HepG2 (cell line): ENCODE measurements at regions not wholly inside any gene's neighbourhood (a gene's known extent, or its start where the extent isn't known, plus 50 kb on each side); places are given as distances from the start of the nearest gene placed in this dataset.

Source experiments
- ATAC-seq: fragments of 200-7000 bp; cut with Tn5 transposase; 3 replicates; pipeline ENCODE4 v1.9.1; 2020; ENCODE audit warnings: mild to moderate bottlenecking, moderate library complexity
- BruUV-seq: library from RNA; stranded (reverse); fragments of 400-500 nt; replicated peaks from 2 replicates; lab custom pipeline; 2021; lab: Mats Ljungman, UMichigan
- CTCF ChIA-PET: fragments of 300-600 bp; formaldehyde crosslinking; extraction: SDS; loops from one replicate; lab custom pipeline; 2021; ENCODE audit warnings: low total read pairs, inconsistent platforms, low intra/inter-chr PET ratio; lab: Yijun Ruan, JAX
- POLR2A ChIA-PET: fragments of 350-600 bp; sonication (Branson Sonifier 250); formaldehyde crosslinking; loops from one replicate; lab custom pipeline; 2020; ENCODE audit warnings: antibody characterized with exemption, inconsistent platforms; lab: Yijun Ruan, JAX
- DNase-seq: peaks from one replicate; pipeline ENCODE4 v3.0.0-alpha.2; 2015; ENCODE audit warnings: low spot score
- FAIRE-seq: peaks from 3 replicates; lab custom pipeline; 2011; peaks lifted over from hg19 to GRCh38; lab: Jason Lieb, UNC
- H2AFZ ChIP-seq: one replicate; pipeline ENCODE4 v1.6.1; 2011; ENCODE audit warnings: low read length, inconsistent platforms
- H3K27ac ChIP-seq: fragments of 300-600 bp; 3 replicates; pipeline ENCODE4 v1.8.0; 2011; ENCODE audit warnings: mixed run types, mild to moderate bottlenecking, mixed read lengths, low read length, inconsistent platforms; ENCODE audit not compliant: insufficient read depth; ENCODE audit errors: extremely low read length
- H3K27me3 ChIP-seq, 2 experiments: fragments of 200-600 bp in 1 of 2; 2 replicates in 1 of 2; 3 replicates in 1 of 2; pipeline versions ENCODE4 v1.6.0 to v1.8.0; 2011; ENCODE audit warnings: low read length in 2 of 2, mild to moderate bottlenecking in 2 of 2, moderate library complexity in 2 of 2, inconsistent platforms in 1 of 2; ENCODE audit not compliant: insufficient read depth in 2 of 2, control insufficient read depth in 1 of 2
- H3K36me3 ChIP-seq, 2 experiments: fragments of 200-600 bp in 1 of 2; replicated peaks in 1 of 2; 2 replicates in 1 of 2; 3 replicates in 1 of 2; pipeline versions ENCODE4 v1.5.1 to v1.8.0; 2011; ENCODE audit warnings: low read length in 2 of 2, inconsistent platforms in 1 of 2; ENCODE audit not compliant: insufficient read depth in 2 of 2, control insufficient read depth in 1 of 2
- H3K4me1 ChIP-seq: 2 replicates; pipeline ENCODE4 v1.5.1; 2012; ENCODE audit warnings: low read length, inconsistent platforms; ENCODE audit not compliant: insufficient read depth
- H3K4me2 ChIP-seq: 2 replicates; pipeline ENCODE4 v1.6.0; 2011; ENCODE audit warnings: low read depth, low read length, inconsistent platforms
- H3K4me3 ChIP-seq, 3 experiments: fragments of 200-600 bp in 1 of 3; sonication (generic), shearing (Covaris generic) in 1 of 3; replicated peaks in 1 of 3; 2 replicates each; pipeline ENCODE4 v1.5.1; 2011 to 2016; ENCODE audit warnings: low read length in 3 of 3, inconsistent platforms in 2 of 3, low read depth in 2 of 3, mild to moderate bottlenecking in 2 of 3, control low read depth in 1 of 3, mixed read lengths in 1 of 3; ENCODE audit not compliant: insufficient read depth in 1 of 3
- H3K79me2 ChIP-seq: one replicate; pipeline ENCODE4 v1.6.1; 2011; ENCODE audit warnings: low read length, inconsistent platforms; ENCODE audit not compliant: insufficient read depth
- H3K9ac ChIP-seq: 2 replicates; pipeline ENCODE4 v1.6.0; 2011; ENCODE audit warnings: mild to moderate bottlenecking, low read depth, low read length, inconsistent platforms; ENCODE audit not compliant: insufficient read depth
- H3K9me3 ChIP-seq: 2 replicates; pipeline ENCODE4 v1.5.1; 2012; ENCODE audit warnings: mild to moderate bottlenecking, low read length
- H4K20me1 ChIP-seq: 2 replicates; pipeline ENCODE4 v1.6.0; 2011; ENCODE audit warnings: inconsistent platforms, mild to moderate bottlenecking, low read length, moderate library complexity; ENCODE audit not compliant: insufficient read depth
- CEBPB ChIP-seq: IDR thresholded peaks from 2 replicates; pipeline ENCODE4 v1.6.1; 2011; ENCODE audit warnings: low read depth, low read length, improper control_type of control experiment, borderline replicate concordance
- ETV5 ChIP-seq: IDR thresholded peaks from 2 replicates; pipeline ENCODE4 v1.6.1; 2018; ENCODE audit warnings: missing biosample characterization, missing genetic modification reagents, inconsistent platforms, borderline replicate concordance
- JARID2 ChIP-seq: sonication (generic); formaldehyde crosslinking; IDR thresholded peaks from 2 replicates; pipeline ENCODE4 v1.8.1; 2023; ENCODE audit warnings: missing genetic modification reagents, inconsistent platforms; ENCODE audit not compliant: insufficient replicate concordance
- NFE2L2 ChIP-seq: fragments of 150-350 bp; IDR thresholded peaks from 2 replicates; pipeline ENCODE4 v1.6.1; 2014; ENCODE audit warnings: low read length
- WGBS: methylation state at CpG from one replicate; pipeline ENCODE4 v1.1.6; 2017; ENCODE audit warnings: low lambda C conversion rate; 5-methylcytosine and 5-hydroxymethylcytosine counted together
- in situ Hi-C: cut with HindIII; loops from 2 replicates; pipeline ENCODE4 v1.10.0; 2017; ENCODE audit warnings: low pct_unique_long_range_greater_than_20kb; ENCODE audit not compliant: extremely low pct_ligation_motif_present
- intact Hi-C: fragments of 100-400 bp; cut with micrococcal nuclease; formaldehyde crosslinking; loops from one replicate; pipeline ENCODE4 v1.10.0; 2022; ENCODE audit not compliant: unreplicated experiment

DNA sequence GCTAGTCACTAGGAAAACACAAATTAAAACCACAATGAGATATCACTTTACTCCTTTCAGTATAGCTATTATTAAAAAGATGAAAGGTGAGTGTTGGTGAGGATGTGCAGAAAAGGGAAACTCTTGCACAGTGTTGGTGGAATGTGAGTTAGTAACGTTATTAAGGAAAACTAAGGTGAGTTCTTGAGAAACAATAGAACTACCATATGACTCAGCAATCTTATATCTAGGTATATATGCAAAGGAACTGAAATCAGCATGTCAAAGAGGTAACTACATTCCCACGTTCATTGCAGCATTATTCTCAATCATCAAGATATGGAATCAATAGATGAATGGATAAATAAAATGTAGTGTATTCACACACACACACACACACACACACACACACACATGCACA lies 117.3 kb upstream of the HNMT start:
- intact Hi-C loops, result no loop called here

DNA sequence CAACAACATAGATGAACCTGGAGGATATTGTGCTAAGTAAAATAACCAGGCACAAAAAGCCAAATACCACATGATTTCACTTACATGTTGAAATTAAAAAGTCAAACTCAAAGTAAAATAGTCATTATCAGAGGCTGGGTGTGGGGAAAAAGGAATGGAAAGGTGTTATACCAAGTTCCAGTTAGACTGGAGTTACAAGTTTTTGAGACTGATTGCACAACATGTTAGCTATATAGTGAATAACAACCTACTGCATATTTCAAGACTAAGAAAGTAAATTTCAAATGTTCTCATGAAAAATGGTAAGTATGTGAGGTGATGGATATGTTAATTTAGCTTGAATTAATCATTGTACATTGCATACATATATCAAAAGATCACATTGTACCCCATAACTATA lies 116.8 kb upstream of the HNMT start:
- Histone ChIP-seq H3K4me2 (no peak overlapping the region), H3K36me3 (no peaks in the 10 kb centered on the region), H2AFZ (no peak overlapping the region), H3K79me2 (no peaks in the 10 kb centered on the region), H4K20me1 (no peaks in the 10 kb centered on the region), H3K4me1 (no peaks in the 10 kb centered on the region), H3K27me3 (no peaks in the 10 kb centered on the region), H3K9ac (no peak overlapping the region), H3K9me3 (peaks cover 3% of the 10 kb centered on the region; the same call in 1 of the 2 replicates), H3K4me3 (no peak overlapping the region), H3K27ac (no peak overlapping the region)
- BruUV-seq, result no TSS peak
- peak; percentile 74 for TF ChIP-seq CEBPB
- TF ChIP-seq JARID2 (CRISPR knock-in tag), result no peak
- no peak for ATAC-seq
- DNase-seq, result no peak
- FAIRE-seq, result no peak
- intact Hi-C loops (no loop called here), in situ Hi-C loops (no loop called here)
- CTCF ChIA-PET, result no interaction called here
- POLR2A ChIA-PET, result no interaction called here

More for the DNA sequence above, 117.3 kb upstream of the HNMT start:
- Histone ChIP-seq H3K4me3 (no peak overlapping the region), H3K9me3 (peaks cover 3% of the 10 kb centered on the region; the same call in 1 of the 2 replicates), H3K27ac (no peak overlapping the region), H3K27me3 (no peaks in the 10 kb centered on the region), H3K4me2 (no peak overlapping the region), H4K20me1 (no peaks in the 10 kb centered on the region), H2AFZ (no peak overlapping the region), H3K36me3 (no peaks in the 10 kb centered on the region), H3K4me1 (no peaks in the 10 kb centered on the region), H3K79me2 (no peaks in the 10 kb centered on the region), H3K9ac (no peak overlapping the region)
- in situ Hi-C loops, result no loop called here
- DNase-seq (no peak), ATAC-seq (no peak), FAIRE-seq (no peak)
- no TSS peak for BruUV-seq
- 3% methylated on average over 2 of the region's 2 CpGs for WGBS
- CTCF ChIA-PET, result no interaction called here
- POLR2A ChIA-PET, result no interaction called here
- TF ChIP-seq NFE2L2 (peak; percentile 40; the same call in 1 of the 2 replicates), ETV5 (CRISPR knock-in tag) (no peak)
